IPS-18c (cell line): ENCODE measurements at regions not wholly inside any gene's neighbourhood (a gene's known extent, or its start where the extent isn't known, plus 50 kb on each side); places are given as distances from the start of the nearest gene placed in this dataset.

Experiments used
- H3K4me3 ChIP-seq: 2 replicates; pipeline ENCODE4 v1.7.0; 2013; ENCODE audit warnings: low read depth, mild to moderate bottlenecking, low read length, moderate library complexity; ENCODE audit not compliant: insufficient read depth
- H3K9me3 ChIP-seq: one replicate; pipeline ENCODE4 v1.6.1; 2013; ENCODE audit warnings: mild to moderate bottlenecking, low read length, moderate library complexity; ENCODE audit not compliant: control insufficient read depth, insufficient read depth

GRCh38 chr13:107864543-107865317 lies 350.6 kb downstream of the LIG4 start:
- Histone ChIP-seq H3K9me3 (no peaks in the 10 kb centered on the region), H3K4me3 (peak overlapping the region; percentile 81; the same call in 1 of the 2 replicates)

GRCh38 chr13:107860284-107860683 lies 355.1 kb downstream of the LIG4 start:
- Histone ChIP-seq H3K4me3 (no peak overlapping the region), H3K9me3 (no peaks in the 10 kb centered on the region)

GRCh38 chr13:107854880-107855279 lies 360.5 kb downstream of the LIG4 start:
- Histone ChIP-seq H3K4me3 (no peak overlapping the region), H3K9me3 (no peaks in the 10 kb centered on the region)

GRCh38 chr13:107852072-107852471 lies 363.3 kb downstream of the LIG4 start:
- Histone ChIP-seq H3K4me3 (no peak overlapping the region), H3K9me3 (no peaks in the 10 kb centered on the region)

GRCh38 chr13:107851670-107852069 lies 363.7 kb downstream of the LIG4 start:
- no peak overlapping the region for H3K4me3 ChIP-seq
- H3K9me3 ChIP-seq = no peaks in the 10 kb centered on the region

- no peak overlapping the region for H3K4me3 ChIP-seq
These were observed 367.9 kb downstream of the LIG4 start for GRCh38 chr13:107847406-107847805.

GRCh38 chr13:107846642-107847041 lies 368.7 kb downstream of the LIG4 start:
- no peak overlapping the region for H3K4me3 ChIP-seq
- H3K9me3 ChIP-seq = no peaks in the 10 kb centered on the region

More at GRCh38 chr13:107847406-107847805, 367.9 kb downstream of the LIG4 start:
- H3K9me3 ChIP-seq = no peaks in the 10 kb centered on the region

- Histone ChIP-seq H3K9me3 (no peaks in the 10 kb centered on the region), H3K4me3 (no peak overlapping the region)
These were observed 369.4 kb downstream of the LIG4 start for GRCh38 chr13:107845911-107846310.

- no peaks in the 10 kb centered on the region for H3K9me3 ChIP-seq
- no peak overlapping the region for H3K4me3 ChIP-seq
These were observed 371.7 kb downstream of the LIG4 start for GRCh38 chr13:107843681-107844080.

GRCh38 chr13:107843281-107843680 lies 372.1 kb downstream of the LIG4 start:
- H3K9me3 ChIP-seq = no peaks in the 10 kb centered on the region
- no peak overlapping the region for H3K4me3 ChIP-seq

- Histone ChIP-seq H3K4me3 (no peak overlapping the region), H3K9me3 (no peaks in the 10 kb centered on the region)
These were observed 372.7 kb downstream of the LIG4 start for GRCh38 chr13:107842562-107843180.

GRCh38 chr13:107838588-107839161 lies 376.7 kb downstream of the LIG4 start:
- no peak overlapping the region for H3K4me3 ChIP-seq
- H3K9me3 ChIP-seq = no peaks in the 10 kb centered on the region

GRCh38 chr13:107836685-107837084 lies 378.7 kb downstream of the LIG4 start:
- no peaks in the 10 kb centered on the region for H3K9me3 ChIP-seq
- H3K4me3 ChIP-seq = no peak overlapping the region

- no peaks in the 10 kb centered on the region for H3K9me3 ChIP-seq
- H3K4me3 ChIP-seq = no peak overlapping the region
These were observed 379.9 kb downstream of the LIG4 start for GRCh38 chr13:107835339-107836018.

GRCh38 chr13:107834717-107835116 lies 380.6 kb downstream of the LIG4 start:
- Histone ChIP-seq H3K4me3 (no peak overlapping the region), H3K9me3 (no peaks in the 10 kb centered on the region)

GRCh38 chr13:107834281-107834680 lies 381.1 kb downstream of the LIG4 start:
- H3K9me3 ChIP-seq = no peaks in the 10 kb centered on the region
- H3K4me3 ChIP-seq = no peak overlapping the region

- Histone ChIP-seq H3K4me3 (no peak overlapping the region), H3K9me3 (no peaks in the 10 kb centered on the region)
These were observed 382.7 kb downstream of the LIG4 start for GRCh38 chr13:107832500-107833100.
